Omental fat pad (tissue), 3 donors: ENCODE measurements at regions not wholly inside any gene's neighbourhood (a gene's known extent, or its start where the extent isn't known, plus 50 kb on each side); places are given as distances from the start of the nearest gene placed in this dataset.

Experiments
- ATAC-seq: fragments of 150-250 bp; one replicate; pipeline ENCODE4 v1.9.1; 2016; ENCODE audit warnings: mild to moderate bottlenecking, moderate library complexity; ENCODE audit not compliant: low FRiP score
- DNase-seq: peaks from one replicate; pipeline ENCODE4 v3.0.0-alpha.2; 2019; ENCODE audit warnings: low spot score
- TF ChIP-seq, protein P1 (sequence below), 3 donors: fragments of 450-650 bp; IDR thresholded peaks; one replicate each; pipeline ENCODE4 v1.5.1; 2016 to 2017; ENCODE audit warnings: antibody characterized with exemption in 3 of 3, mild to moderate bottlenecking in 3 of 3, moderate library complexity in 2 of 3

DNA sequence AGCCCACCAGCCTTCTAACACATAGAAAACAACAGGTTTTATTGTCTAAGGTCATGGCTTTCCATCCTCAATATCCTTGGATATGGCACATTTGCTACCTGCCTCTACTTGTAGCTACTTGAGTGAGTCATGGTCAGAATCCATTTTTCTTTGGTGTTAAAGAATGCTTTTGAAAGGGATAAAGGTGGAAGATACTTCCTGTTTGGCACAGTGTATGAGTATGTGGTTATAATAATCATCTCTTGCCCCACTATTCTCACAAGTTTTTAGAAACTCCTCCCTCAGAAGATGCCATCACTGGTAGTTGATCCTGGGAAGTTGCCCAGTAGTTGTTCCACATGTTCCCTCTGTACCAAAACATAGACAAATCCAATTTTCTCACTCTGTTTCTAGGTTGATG is 508.6 kb upstream of the IL12A start:
- DNase-seq (no peak), ATAC-seq (no peak)
- TF ChIP-seq, protein P1, sequence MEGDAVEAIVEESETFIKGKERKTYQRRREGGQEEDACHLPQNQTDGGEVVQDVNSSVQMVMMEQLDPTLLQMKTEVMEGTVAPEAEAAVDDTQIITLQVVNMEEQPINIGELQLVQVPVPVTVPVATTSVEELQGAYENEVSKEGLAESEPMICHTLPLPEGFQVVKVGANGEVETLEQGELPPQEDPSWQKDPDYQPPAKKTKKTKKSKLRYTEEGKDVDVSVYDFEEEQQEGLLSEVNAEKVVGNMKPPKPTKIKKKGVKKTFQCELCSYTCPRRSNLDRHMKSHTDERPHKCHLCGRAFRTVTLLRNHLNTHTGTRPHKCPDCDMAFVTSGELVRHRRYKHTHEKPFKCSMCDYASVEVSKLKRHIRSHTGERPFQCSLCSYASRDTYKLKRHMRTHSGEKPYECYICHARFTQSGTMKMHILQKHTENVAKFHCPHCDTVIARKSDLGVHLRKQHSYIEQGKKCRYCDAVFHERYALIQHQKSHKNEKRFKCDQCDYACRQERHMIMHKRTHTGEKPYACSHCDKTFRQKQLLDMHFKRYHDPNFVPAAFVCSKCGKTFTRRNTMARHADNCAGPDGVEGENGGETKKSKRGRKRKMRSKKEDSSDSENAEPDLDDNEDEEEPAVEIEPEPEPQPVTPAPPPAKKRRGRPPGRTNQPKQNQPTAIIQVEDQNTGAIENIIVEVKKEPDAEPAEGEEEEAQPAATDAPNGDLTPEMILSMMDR (IDR thresholded peaks at IDR 0.05), result no peak

DNA sequence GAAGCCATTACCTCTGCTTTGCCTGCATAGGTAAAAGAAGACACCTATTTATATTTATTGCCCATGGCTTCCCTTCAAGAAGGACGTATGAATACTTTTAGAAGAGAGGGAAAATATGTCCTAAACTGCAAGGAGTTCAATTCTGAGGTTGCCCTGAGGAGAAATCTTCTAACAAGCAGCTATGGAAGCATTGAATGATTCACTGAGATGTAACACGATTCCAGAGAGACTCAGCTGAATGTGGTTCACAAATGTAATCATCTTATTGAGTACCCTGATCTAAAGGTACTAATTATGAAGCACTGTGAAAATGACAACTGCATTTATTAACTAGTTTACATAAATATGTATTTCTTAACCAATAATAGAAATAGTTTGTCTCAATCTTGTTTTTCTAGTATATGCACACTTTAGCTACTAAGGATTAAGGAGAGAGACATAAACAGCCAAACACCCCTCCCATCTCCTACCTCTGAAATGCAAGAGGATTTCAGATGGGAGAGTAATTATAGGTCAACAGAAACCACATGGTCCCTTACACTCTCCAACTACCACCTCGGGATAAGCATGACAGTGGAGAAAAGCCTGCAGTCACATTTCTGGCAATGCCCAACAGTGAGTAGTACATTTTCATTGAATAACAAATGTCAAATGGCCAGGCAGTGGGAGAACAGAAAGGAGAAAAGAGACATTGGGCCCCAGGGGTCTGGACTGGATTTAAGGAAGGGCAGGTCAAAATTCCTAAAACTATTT is 506.2 kb upstream of the IL12A start:
- DNase-seq, result no peak
- ATAC-seq, result no peak
- TF ChIP-seq, protein P1 (IDR thresholded peaks at IDR 0.05), result no peak

DNA sequence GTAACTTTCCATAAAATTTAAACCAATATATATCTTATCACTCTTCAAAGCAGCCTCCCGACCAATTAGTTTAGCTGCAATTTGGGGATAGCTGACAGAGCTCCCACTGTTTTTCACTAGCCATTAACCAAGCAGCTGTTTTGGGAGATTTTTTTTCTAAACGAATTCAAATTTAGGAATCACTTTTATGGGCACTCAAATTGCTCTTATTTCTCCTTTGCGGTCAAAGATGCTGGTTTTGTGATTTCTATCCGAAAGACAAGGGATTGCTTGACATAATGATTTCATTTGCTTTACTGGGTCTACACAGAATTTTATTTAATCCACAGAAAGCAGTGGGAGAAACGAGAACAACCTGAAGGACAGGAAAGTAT is 505.7 kb upstream of the IL12A start:
- DNase-seq (no peak), ATAC-seq (no peak)
- TF ChIP-seq, protein P1 (IDR thresholded peaks at IDR 0.05), result no peak

DNA sequence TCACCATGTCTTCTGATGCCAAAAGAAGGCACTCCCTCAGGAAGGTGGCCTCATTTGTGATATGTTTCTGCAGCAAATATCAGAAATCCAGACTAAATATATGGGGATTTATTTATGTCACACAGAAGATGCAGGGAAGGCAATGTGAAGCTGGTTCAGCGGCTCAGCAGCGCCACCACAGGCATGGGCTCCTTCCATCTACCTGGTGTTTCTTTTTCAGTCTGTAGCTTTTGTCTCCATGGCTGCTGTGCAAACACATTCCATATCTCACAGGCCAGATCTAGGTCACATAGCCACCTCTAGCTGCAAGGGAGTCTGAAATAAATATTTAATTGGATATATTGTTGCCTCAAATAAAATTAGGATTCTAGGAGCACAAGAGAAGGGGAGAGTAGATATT is 502.1 kb upstream of the IL12A start:
- ATAC-seq (no peak), DNase-seq (no peak)
- TF ChIP-seq, protein P1 (IDR thresholded peaks at IDR 0.05), result no peak

DNA sequence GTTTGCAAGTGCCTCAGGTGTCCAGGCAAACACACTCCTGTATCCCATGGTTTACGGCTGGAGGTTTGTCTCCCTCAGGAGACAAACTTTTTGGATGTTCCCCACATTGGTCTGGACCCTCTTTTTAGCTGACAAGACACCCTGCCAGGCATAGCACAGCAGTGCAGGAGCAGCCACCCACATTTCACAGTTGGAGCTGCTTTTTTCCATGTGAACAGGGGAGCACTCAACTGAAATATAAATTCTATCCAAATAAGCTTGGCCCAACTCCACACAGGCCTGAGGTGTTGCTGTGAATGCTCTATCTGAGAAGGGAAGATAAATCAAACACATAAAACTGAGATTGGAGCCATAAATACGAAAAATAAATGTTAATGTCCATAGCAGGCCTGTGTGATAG is 501.3 kb upstream of the IL12A start:
- TF ChIP-seq, protein P1 (IDR thresholded peaks at IDR 0.05), result no peak

DNA sequence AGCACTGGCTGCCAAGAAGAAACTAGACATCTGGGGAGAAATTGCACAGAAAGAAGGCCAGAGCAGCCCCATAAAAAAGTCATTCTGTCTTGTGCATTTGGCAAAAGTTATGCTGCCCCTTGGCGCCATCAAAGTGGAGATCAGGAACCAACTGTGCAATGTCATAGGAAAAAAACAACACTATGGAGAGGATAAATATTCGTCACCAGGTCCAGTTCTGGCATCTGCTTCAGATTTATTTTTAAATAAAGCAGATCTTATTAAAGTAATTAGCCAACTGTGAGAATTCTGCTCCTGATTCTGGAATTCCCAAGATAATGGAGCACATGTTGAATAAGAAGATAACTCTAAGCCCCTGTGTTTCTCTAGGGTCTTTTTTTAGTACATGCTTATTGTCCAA is 500.0 kb upstream of the IL12A start:
- ATAC-seq, result no peak
- TF ChIP-seq, protein P1 (IDR thresholded peaks at IDR 0.05), result no peak
- DNase-seq, result no peak

More for the DNA sequence above, 501.3 kb upstream of the IL12A start:
- ATAC-seq, result no peak
- DNase-seq, result no peak

DNA sequence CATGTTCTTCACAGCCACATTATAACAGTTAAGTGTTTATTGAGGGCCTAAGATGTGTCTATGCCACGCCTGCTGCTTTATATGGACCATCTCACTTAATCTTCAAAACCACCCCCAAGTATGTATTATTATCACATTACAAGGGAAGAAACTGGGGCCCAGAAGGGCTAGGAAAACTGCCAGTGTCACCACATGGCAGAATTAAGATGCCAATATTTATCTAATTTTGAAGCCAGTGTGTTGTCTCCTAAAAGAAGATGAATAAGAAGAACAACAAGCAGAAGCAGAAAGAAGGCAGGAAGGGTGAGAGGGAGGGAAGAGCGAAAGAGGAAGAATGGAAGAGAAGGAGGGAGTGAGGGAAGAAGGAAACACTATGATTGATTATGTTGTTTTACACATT is 491.3 kb upstream of the IL12A start:
- ATAC-seq, result no peak
- TF ChIP-seq, protein P1 (IDR thresholded peaks at IDR 0.05), result no peak

More for the DNA sequence above, 491.3 kb upstream of the IL12A start:
- DNase-seq, result no peak
